HG02759 (cell line): ENCODE measurements at regions not wholly inside any gene's neighbourhood (a gene's known extent, or its start where the extent isn't known, plus 50 kb on each side); places are given as distances from the start of the nearest gene placed in this dataset.

Source experiments
- ATAC-seq: cut with Tn5 transposase; IDR thresholded peaks from one replicate; pipeline ENCODE4 v1.9.1; 2021; ENCODE audit warnings: mild to moderate bottlenecking, moderate library complexity; ENCODE audit not compliant: unreplicated experiment

GRCh38 chr2:145136702-145137101 is 616.8 kb upstream of the ZEB2 start:
- ATAC-seq, result no peak

- no peak for ATAC-seq
Measured at GRCh38 chr2:145126146-145126545, 606.2 kb upstream of the ZEB2 start.

- no peak for ATAC-seq
Measured at GRCh38 chr2:145124085-145124484, 604.2 kb upstream of the ZEB2 start.

DNA sequence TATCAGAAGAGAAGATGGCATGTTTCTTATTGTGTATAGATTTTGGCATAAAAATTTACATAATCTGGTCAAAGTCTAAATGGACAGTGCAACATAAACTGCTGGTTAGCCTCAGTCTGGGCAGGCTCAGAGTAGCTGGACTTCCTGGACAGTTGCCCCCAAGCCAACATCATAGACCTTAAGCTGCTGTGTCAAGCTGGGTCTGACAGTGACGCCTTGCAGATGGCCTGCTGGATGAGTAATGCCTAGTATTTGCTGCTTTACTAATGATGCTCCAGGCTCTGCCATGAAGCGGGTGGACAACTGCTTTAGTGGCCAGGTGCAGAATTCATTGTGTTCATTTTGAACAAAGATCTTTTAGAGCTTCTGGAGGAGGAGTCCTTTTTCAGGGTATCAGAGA is 603.7 kb upstream of the ZEB2 start:
- no peak for ATAC-seq

- peak; percentile 82 for ATAC-seq
Measured at GRCh38 chr2:145119225-145119624, 599.3 kb upstream of the ZEB2 start.

DNA sequence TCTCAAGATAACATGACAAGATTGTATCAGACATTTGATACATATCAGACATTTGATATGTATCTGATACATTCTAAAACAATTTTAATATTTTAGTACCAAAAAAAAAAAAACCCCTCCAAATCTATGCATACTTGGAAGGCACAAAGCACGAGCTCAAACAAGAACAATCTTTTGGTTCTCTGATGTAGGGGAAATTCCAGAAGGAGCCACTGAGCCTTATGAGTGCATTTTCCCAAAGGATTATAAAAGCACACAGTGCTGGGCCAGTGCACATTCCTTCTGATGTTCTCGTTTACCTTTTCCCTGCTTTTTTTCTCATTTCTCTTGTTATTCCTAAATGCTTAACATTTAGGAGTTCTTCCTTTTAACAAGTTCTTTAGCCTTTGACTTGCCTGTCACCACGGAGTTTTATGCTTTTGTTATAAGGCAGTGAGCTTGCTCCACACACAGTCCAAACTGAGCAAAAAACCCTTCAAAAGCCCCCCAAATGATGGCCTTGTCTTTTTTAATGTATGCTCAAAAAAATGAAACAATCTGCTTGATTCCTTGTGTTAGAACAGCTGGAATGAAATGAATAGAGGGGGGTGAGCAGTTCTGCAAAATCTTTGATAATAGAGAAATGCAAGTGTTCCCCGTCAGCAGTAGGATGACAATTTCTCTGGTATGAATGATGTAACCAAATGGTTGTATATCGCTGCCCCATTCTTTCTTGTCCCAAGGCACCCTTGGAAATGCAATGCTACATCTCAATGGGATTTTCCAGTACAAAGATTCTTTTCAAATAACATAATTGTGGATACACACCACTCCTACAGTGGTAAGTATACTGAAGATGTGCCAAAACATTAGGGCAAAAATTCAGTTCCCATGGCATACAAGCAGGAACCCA is 597.2 kb upstream of the ZEB2 start:
- ATAC-seq, result no peak

- ATAC-seq, result no peak
Measured at GRCh38 chr2:145116056-145116455, 596.1 kb upstream of the ZEB2 start.

DNA sequence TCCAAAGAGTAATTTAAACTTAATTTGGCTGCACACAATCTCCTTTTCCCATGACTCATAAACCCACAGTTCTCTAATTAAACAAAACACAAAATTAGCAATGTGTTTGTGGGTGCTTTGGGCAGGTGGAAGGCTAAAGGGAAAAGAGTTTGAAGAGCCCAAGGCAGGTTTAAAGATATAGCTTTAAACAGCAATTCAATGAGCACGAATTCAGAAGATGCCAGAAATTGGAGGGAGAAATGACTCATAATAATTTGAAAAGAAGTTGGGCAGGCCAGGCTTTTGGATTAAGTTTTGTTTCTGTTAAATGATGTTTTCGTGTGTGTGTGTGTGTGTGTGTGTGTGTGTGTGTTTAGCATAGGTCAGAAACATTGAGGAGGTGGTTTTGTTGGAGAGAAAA is 594.8 kb upstream of the ZEB2 start:
- no peak for ATAC-seq

DNA sequence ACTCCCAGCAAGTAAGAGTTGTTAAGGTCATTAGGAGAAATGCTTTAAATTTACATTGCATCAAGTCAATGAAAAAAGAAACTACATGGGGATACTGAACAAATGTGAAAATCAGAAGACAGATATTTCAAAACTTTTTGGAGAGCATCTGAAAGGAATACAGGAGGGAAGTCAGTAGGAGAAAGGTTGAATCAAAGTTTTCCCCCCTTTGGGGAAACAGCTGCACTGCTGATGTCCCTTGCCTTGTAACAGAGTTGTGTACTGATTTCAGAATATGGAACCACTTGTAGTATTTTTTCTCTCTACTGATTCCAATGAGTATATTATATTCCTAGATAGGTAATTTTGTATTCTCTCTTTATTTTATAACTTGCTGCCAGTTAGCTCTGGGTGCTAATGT is 592.5 kb upstream of the ZEB2 start:
- ATAC-seq, result no peak

- ATAC-seq, result no peak
Measured at GRCh38 chr2:145110668-145111356, 590.9 kb upstream of the ZEB2 start.

GRCh38 chr2:145108959-145109710 is 589.2 kb upstream of the ZEB2 start:
- no peak for ATAC-seq

- no peak for ATAC-seq
Measured at GRCh38 chr2:145108361-145108778, 588.5 kb upstream of the ZEB2 start.

GRCh38 chr2:145106293-145106692 is 586.4 kb upstream of the ZEB2 start:
- ATAC-seq, result no peak

DNA sequence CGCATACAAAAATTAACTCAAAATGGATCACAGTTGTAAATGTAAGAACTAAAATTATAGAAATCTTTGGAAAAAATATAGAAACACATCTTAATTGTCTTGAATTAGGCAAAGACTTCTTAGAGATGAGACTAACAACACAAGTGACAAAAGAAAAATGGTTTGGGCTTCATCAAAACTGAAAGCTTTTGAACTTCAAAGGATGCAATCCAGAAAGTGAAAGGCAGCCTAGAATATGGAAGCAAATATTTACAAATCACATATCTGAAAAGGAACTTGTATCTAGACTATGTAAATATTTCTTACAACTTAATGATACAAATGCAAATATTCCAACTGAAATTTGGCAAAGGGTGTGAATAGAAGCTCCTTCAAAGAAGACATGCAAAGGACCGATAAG is 582.8 kb upstream of the ZEB2 start:
- no peak for ATAC-seq

- no peak for ATAC-seq
Measured at GRCh38 chr2:145100301-145100700, 580.4 kb upstream of the ZEB2 start.

- no peak for ATAC-seq
Measured at GRCh38 chr2:145096582-145096981, 576.7 kb upstream of the ZEB2 start.

GRCh38 chr2:145095641-145096435 is 575.9 kb upstream of the ZEB2 start:
- no peak for ATAC-seq

GRCh38 chr2:145094370-145094769 is 574.5 kb upstream of the ZEB2 start:
- ATAC-seq, result no peak

DNA sequence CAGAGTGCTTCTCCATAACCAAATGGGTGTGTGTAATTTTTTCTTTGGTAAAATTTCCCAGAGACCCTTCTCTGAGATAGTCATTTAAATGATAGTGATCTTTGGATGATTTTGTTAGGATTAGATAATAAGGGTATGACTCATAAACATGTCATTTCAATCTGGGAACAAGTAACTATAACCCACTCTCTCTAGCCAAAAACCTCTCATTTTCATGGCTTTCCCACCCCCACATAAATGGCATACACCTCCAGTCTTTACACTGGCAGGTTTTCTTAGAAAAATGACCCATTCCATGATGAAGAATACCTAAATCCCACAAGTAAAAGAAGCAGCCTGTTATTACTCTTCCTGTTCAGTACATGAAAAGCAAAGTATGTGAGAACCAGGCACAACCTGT is 572.0 kb upstream of the ZEB2 start:
- ATAC-seq, result no peak

- ATAC-seq, result no peak
Measured at GRCh38 chr2:145090841-145091761, 571.2 kb upstream of the ZEB2 start.
